Muscle layer of colon (tissue), 2 donors: ENCODE measurements at regions not wholly inside any gene's neighbourhood (a gene's known extent, or its start where the extent isn't known, plus 50 kb on each side); places are given as distances from the start of the nearest gene placed in this dataset.

Experiments
- H3K27ac ChIP-seq: one replicate; pipeline ENCODE4 v1.7.0; 2013; ENCODE audit warnings: low read depth, mild to moderate bottlenecking, low read length, moderate library complexity
- H3K27me3 ChIP-seq, 2 donors: one replicate each; pipeline ENCODE4 v1.7.0; 2013; ENCODE audit warnings: low read length in 2 of 2, mild to moderate bottlenecking in 2 of 2; ENCODE audit not compliant: insufficient read depth in 2 of 2, control insufficient read depth in 1 of 2
- H3K36me3 ChIP-seq: one replicate; pipeline ENCODE4 v1.7.0; 2013; ENCODE audit warnings: mild to moderate bottlenecking, low read length; ENCODE audit not compliant: insufficient read depth
- H3K4me1 ChIP-seq: one replicate; pipeline ENCODE4 v1.7.0; 2013; ENCODE audit warnings: mild to moderate bottlenecking, low read length; ENCODE audit not compliant: insufficient read depth
- H3K4me3 ChIP-seq, 2 donors: one replicate each; pipeline ENCODE4 v1.7.0; 2013; ENCODE audit warnings: low read length in 2 of 2, low read depth in 1 of 2, mild to moderate bottlenecking in 1 of 2, moderate library complexity in 1 of 2
- H3K9ac ChIP-seq: one replicate; pipeline ENCODE4 v1.7.0; 2013; ENCODE audit warnings: low read length
- H3K9me3 ChIP-seq: one replicate; pipeline ENCODE4 v1.7.0; 2013; ENCODE audit warnings: mild to moderate bottlenecking, low read length
- donor health status: abdominal sarcoma.
- donor health status: Adenocarcinoma of cecum.

- Histone ChIP-seq H3K36me3 (no peaks in the 10 kb centered on the region), H3K4me3 (no peak overlapping the region), H3K9ac (no peak overlapping the region), H3K9me3 (no peaks in the 10 kb centered on the region), H3K27me3 (no peaks in the 10 kb centered on the region), H3K27ac (no peak overlapping the region), H3K4me1 (no peaks in the 10 kb centered on the region)
Measured at GRCh38 chr5:159609359-159609758, 279.1 kb upstream of the IL12B start.

- Histone ChIP-seq H3K9ac (no peak overlapping the region), H3K4me3 (no peak overlapping the region), H3K36me3 (no peaks in the 10 kb centered on the region), H3K9me3 (no peaks in the 10 kb centered on the region), H3K4me1 (no peaks in the 10 kb centered on the region), H3K27me3 (no peaks in the 10 kb centered on the region), H3K27ac (no peak overlapping the region)
Measured at GRCh38 chr5:159610966-159611579, 280.8 kb upstream of the IL12B start.

GRCh38 chr5:159616952-159617351 is 286.7 kb upstream of the IL12B start:
- Histone ChIP-seq H3K4me1 (no peaks in the 10 kb centered on the region), H3K9ac (no peak overlapping the region), H3K36me3 (no peaks in the 10 kb centered on the region), H3K27ac (no peak overlapping the region), H3K9me3 (no peaks in the 10 kb centered on the region), H3K27me3 (no peaks in the 10 kb centered on the region), H3K4me3 (no peak overlapping the region)

- no peak overlapping the region for H3K9ac ChIP-seq
- no peaks in the 10 kb centered on the region for H3K36me3 ChIP-seq
- no peak overlapping the region for H3K27ac ChIP-seq
- H3K4me1 ChIP-seq, result no peaks in the 10 kb centered on the region
- no peaks in the 10 kb centered on the region for H3K9me3 ChIP-seq
- no peaks in the 10 kb centered on the region for H3K27me3 ChIP-seq
- H3K4me3 ChIP-seq, result no peak overlapping the region
Measured at GRCh38 chr5:159619826-159620225, 289.5 kb upstream of the IL12B start.

GRCh38 chr5:159620853-159621540 is 290.7 kb upstream of the IL12B start:
- H3K36me3 ChIP-seq, result no peaks in the 10 kb centered on the region
- H3K4me1 ChIP-seq, result no peaks in the 10 kb centered on the region

GRCh38 chr5:159628703-159629102 is 287.6 kb upstream of the ADRA1B start:
- H3K4me3 ChIP-seq, result no peak overlapping the region
- H3K9me3 ChIP-seq, result no peaks in the 10 kb centered on the region
- H3K27me3 ChIP-seq, result no peaks in the 10 kb centered on the region
- H3K27ac ChIP-seq, result no peak overlapping the region
- no peaks in the 10 kb centered on the region for H3K36me3 ChIP-seq
- H3K4me1 ChIP-seq, result no peaks in the 10 kb centered on the region
- H3K9ac ChIP-seq, result no peak overlapping the region

More at GRCh38 chr5:159620853-159621540, 290.7 kb upstream of the IL12B start:
- no peak overlapping the region for H3K4me3 ChIP-seq
- H3K9ac ChIP-seq, result no peak overlapping the region
- H3K9me3 ChIP-seq, result no peaks in the 10 kb centered on the region
- no peaks in the 10 kb centered on the region for H3K27me3 ChIP-seq
- H3K27ac ChIP-seq, result no peak overlapping the region

GRCh38 chr5:159629158-159629557 is 287.1 kb upstream of the ADRA1B start:
- no peaks in the 10 kb centered on the region for H3K4me1 ChIP-seq
- H3K4me3 ChIP-seq, result no peak overlapping the region
- no peak overlapping the region for H3K9ac ChIP-seq
- no peaks in the 10 kb centered on the region for H3K36me3 ChIP-seq
- H3K9me3 ChIP-seq, result no peaks in the 10 kb centered on the region
- no peaks in the 10 kb centered on the region for H3K27me3 ChIP-seq
- no peak overlapping the region for H3K27ac ChIP-seq

GRCh38 chr5:159630545-159630944 is 285.7 kb upstream of the ADRA1B start:
- Histone ChIP-seq H3K4me3 (no peak overlapping the region), H3K9me3 (no peaks in the 10 kb centered on the region), H3K27ac (no peak overlapping the region), H3K36me3 (no peaks in the 10 kb centered on the region), H3K4me1 (no peaks in the 10 kb centered on the region), H3K9ac (no peak overlapping the region), H3K27me3 (no peaks in the 10 kb centered on the region)

GRCh38 chr5:159631001-159631400 is 285.3 kb upstream of the ADRA1B start:
- H3K9ac ChIP-seq, result no peak overlapping the region
- H3K27me3 ChIP-seq, result no peaks in the 10 kb centered on the region
- H3K4me1 ChIP-seq, result no peaks in the 10 kb centered on the region
- H3K27ac ChIP-seq, result no peak overlapping the region
- H3K9me3 ChIP-seq, result no peaks in the 10 kb centered on the region
- H3K4me3 ChIP-seq, result no peak overlapping the region
- no peaks in the 10 kb centered on the region for H3K36me3 ChIP-seq

GRCh38 chr5:159632866-159633265 is 283.4 kb upstream of the ADRA1B start:
- Histone ChIP-seq H3K9me3 (no peaks in the 10 kb centered on the region), H3K36me3 (no peaks in the 10 kb centered on the region), H3K27ac (no peak overlapping the region), H3K27me3 (no peaks in the 10 kb centered on the region), H3K9ac (no peak overlapping the region), H3K4me1 (no peaks in the 10 kb centered on the region), H3K4me3 (no peak overlapping the region)

- Histone ChIP-seq H3K9me3 (no peaks in the 10 kb centered on the region), H3K4me3 (no peak overlapping the region), H3K9ac (no peak overlapping the region), H3K4me1 (no peaks in the 10 kb centered on the region), H3K27ac (no peak overlapping the region), H3K27me3 (no peaks in the 10 kb centered on the region), H3K36me3 (no peaks in the 10 kb centered on the region)
Measured at GRCh38 chr5:159638481-159638880, 277.8 kb upstream of the ADRA1B start.
